ENCODE measurements at regions not wholly inside any gene's neighbourhood (a gene's known extent, or its start where the extent isn't known, plus 50 kb on each side); places are given as distances from the start of the nearest gene placed in this dataset.
"Not testable (repeated sequence)": the region's sequence is repeated elsewhere in the genome, so short reads cannot be mapped to it uniquely, and the experiment has no call there.

DNA sequence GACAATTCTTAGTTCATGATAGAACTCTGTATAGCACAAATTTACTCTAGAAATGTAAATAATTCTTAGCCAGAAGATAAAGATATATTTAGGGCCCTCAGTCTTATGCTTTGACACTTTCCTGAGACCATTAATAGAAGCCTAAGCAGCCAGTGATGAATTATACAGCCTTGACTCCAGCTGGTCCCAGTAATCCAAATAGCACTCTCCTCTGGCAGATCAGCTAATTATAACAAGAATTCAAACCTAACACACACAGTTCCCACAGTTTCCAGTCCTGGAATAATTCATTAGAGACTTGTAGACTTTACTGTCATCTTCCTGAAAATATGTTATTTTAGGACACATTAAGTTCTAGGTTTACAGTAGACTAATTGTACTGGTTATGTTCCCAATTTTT lies 50.4 kb downstream of the SHOC1 start:
- no peak for DNase-seq

DNA sequence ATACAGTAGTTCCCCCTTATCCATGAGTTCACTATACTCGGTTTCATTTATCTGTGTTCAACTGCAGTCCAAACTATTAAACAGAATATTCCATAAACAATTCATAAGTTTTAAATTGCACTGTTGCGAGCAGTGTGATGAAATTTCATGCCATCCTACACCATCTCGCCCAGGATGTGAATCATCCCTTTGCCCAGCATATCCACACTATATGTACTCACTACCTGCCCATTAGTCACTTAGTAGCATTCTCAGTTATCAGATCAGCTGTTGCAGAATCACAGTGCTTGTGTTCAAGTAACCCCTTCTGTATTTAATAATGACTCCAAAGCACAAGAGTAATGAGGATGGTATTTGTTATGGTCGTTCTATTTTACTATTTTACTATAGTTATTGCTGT lies 51.5 kb downstream of the SHOC1 start:
- no peak for DNase-seq

DNA sequence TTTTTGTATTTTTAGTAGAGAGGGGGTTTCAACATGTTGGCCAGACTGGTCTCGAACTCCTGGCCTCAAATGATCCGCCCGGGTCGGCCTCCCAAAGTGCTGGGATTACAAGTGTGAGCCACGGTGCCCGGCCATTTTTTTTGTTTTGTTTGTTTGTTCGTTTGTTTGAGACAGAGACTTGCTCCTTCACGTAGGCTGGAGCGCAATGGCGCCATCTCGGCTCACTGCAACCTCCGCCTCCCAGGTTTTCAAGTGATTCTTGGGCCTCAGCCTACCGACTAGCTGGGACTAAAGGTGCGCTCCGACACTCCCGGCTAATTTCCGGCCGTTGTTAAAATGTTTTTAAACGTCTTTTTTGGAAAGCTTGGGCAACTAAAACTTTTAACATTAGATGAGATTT lies 54.0 kb downstream of the SHOC1 start:
- DNase-seq: no peak

DNA sequence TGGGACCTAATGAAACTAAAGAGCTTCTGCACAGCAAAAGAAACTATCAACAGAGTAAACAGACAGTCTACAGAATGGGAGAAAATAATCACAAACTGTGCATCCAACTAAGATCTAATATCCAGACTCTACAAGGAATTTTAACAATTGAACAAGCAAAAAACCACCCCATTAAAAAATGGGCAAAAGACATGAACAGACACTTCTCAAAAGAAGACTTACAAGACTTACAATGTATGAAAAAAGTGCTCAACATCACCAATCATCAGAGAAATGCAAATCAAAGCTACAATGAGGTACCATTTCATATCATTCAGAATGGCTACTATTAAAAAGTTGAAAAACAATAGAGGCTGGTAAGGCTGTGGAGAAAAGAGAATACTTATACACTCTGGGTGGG lies 58.0 kb downstream of the SHOC1 start:
- no peak for DNase-seq

DNA sequence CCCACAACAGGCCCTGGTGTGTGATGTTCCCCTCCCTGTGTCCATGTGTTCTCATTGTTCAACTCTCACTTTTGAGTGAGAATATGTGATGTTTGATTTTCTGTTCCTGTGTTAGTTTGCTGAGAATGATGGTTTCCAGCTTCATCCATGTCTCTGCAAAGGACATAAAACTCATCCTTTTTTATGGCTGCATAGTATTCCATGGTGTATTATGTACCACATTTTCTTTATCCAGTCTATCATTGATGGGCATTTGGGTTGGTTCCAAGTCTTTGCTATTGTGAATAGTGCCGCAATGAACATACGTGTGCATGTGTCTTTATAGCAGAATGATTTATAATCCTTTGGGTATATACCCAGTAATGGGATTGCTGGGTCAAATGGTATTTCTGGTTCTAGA lies 59.4 kb downstream of the SHOC1 start:
- not testable (repeated sequence) for DNase-seq

DNA sequence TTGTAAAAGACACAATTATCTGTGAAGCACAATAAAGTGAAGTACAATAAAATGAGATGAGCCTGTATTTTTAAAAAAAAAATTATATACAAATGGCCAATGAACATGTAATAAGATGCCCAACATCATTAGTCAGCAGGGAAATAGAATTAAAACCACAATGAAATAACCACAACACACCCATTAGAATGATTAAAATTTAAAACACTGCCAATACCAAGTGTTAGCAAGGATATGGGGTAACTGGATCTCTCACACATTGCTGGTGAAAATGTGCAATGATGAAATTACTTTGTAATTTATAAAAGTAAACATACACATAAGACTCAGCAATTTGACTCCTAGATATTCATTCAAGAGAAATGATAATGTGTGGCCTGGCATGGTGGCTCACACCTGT lies 62.8 kb downstream of the SHOC1 start:
- no peak for DNase-seq

DNA sequence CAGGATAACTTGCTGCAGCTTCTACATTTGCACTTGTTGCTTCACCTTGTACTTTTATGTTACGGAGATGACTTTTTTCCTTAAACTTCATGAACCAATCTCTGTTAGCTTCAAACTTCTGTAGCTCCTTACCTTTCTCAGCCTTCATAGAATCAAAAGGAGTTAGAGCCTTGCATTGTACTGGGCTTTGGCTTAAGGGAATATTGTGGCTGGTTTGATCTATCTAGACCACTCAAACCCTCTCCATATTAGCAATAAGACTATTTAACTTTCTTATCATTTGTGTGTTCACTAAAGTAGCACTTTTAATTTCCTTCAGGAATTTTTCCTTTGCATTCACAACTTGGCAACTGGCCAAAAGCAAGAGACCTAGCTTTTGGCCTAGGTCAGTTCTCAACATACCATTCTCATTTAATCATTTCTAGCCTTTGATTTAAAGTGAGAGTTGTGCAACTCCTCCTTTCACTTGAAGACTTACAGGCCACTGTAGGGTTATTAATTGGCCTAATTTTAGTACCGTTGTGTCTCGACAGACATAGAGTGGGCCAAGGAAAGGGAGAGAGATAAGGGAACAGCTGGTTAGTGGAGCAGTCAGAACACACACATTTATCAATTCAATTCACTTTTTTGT lies 63.7 kb downstream of the SHOC1 start:
- peak; percentile 48 to 56 for DNase-seq

DNA sequence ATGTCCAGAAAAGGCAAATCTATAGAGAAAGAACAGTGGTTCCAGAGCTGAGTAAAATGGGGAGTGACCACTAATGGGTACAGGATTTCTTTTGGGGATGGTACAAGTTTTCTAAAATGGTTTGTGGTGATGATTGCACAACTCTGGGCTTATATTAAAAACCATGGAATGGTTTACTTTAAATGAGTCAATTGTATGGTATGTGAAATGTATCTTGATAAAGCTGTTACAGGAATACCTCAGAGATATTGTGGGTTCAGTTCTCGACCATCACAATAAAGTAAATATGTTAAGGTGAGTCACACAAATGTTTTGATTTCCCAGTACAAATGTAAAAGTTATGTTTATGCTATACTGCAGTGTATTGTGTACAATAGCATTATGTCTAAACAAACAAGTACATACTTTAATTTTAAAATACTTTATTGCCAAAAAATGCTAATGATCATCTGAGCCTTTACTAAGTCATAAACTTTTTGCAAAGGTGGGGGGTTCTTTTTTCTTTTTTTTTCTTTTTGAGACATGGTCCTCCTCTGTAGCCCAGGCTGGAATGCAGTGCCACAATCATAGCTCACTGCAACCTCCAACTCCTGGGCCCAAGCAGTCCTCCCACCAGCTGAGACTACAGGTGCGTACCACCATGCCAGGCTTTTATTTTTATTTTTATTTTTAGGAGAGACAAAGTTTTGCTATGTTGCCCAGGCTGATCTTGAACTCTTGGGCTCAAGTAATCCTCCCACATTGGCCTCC lies 65.9 kb downstream of the SHOC1 start:
- DNase-seq: no peak

DNA sequence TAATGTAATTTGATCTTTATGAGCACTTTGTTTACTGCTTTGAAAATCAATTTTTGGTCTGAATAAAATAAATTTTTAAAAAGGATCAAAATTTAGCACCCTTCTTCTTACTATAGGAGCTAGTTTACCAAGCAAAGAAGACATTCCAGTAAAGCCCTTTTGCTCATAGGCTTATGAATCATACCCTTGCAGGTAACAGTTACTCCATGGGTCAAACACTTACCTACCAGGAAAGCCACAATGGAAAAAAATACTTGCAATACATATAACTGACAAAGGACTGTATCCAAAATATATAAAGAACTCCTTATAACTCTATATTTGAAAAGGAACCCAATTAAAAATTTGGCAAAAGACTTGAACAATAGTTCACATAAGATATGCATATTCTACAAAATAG lies 66.6 kb downstream of the SHOC1 start:
- DNase-seq: no peak

DNA sequence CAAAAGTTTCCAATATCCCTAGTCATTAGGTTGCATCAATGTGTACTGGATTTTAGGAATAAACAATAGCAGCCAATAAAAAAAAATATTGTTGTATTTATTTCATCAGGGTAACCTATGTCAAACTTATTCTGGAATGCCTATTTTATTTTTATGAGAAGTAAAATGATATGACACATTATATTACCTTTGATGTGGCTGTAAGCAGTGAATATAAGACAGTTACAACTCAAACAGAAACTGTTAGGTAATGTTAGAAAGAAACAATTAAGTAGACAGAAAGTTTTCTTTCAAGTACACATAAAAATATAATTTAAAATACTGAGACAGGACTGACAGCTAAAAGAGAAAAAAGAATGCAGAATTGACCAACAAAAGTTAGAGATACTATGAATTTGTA lies 65.5 kb downstream of the GNG10 start:
- DNase-seq: no peak

DNA sequence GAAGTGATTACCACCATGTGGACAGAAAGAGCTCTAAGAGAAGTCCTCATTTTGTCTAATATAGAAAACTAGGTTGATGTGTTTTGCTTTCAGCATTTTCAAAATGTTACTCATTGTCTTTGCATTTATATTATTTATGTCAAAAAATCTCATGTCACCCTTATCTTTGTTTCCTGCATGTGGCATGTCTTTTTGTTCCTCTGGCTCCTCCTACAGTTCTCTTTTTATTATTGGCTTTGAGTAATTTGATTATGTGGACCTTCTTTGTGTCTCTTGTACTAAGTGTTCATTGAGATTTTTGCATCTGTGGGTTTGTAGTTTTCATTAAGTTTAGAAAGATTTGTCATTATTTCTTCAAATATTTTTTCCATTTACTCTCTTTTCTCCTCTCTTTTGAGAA lies 58.8 kb downstream of the GNG10 start:
- no peak for DNase-seq

Measured in right lung (tissue), 2 donors.